Calu3 (cell line): ENCODE measurements at regions not wholly inside any gene's neighbourhood (a gene's known extent, or its start where the extent isn't known, plus 50 kb on each side); places are given as distances from the start of the nearest gene placed in this dataset.

Source experiments
- BruUV-seq: library from RNA; stranded (reverse); fragments of 400-500 nt; replicated peaks from 2 replicates; lab custom pipeline; 2021; lab: Mats Ljungman, UMichigan
- CTCF ChIA-PET: fragments of 300-600 bp; sonication (Branson Sonifier 250); formaldehyde crosslinking; loops from one replicate; lab custom pipeline; 2022; ENCODE audit warnings: antibody characterized with exemption; lab: Charles Lee
- DNase-seq: peaks from one replicate; pipeline ENCODE4 v3.0.0; 2022
- H3K27ac Mint-ChIP-seq: one replicate; pipeline ENCODE4 v1.8.0; 2022; ENCODE audit warnings: mixed read lengths; ENCODE audit not compliant: unreplicated experiment
- H3K27me3 Mint-ChIP-seq: one replicate; pipeline ENCODE4 v1.8.0; 2022; ENCODE audit warnings: mixed read lengths; ENCODE audit not compliant: unreplicated experiment
- H3K36me3 Mint-ChIP-seq: one replicate; pipeline ENCODE4 v1.8.0; 2022; ENCODE audit warnings: mild to moderate bottlenecking, moderate library complexity, mixed read lengths; ENCODE audit not compliant: insufficient read depth, unreplicated experiment
- H3K4me1 Mint-ChIP-seq: one replicate; pipeline ENCODE4 v1.8.0; 2022; ENCODE audit warnings: mild to moderate bottlenecking, low read depth, mixed read lengths; ENCODE audit not compliant: unreplicated experiment
- H3K4me3 Mint-ChIP-seq: one replicate; pipeline ENCODE4 v1.8.0; 2022; ENCODE audit warnings: mild to moderate bottlenecking, low read depth, moderate library complexity, mixed read lengths; ENCODE audit not compliant: unreplicated experiment
- H3K9me3 Mint-ChIP-seq: one replicate; pipeline ENCODE4 v1.8.0; 2022; ENCODE audit warnings: low read depth, mixed read lengths; ENCODE audit not compliant: unreplicated experiment
- CTCF ChIP-seq: fragments of 200-600 bp; IDR thresholded peaks from one replicate; pipeline ENCODE4 v1.8.0; 2022; ENCODE audit warnings: antibody characterized with exemption; ENCODE audit not compliant: unreplicated experiment
- intact Hi-C: fragments of 100-400 bp; cut with micrococcal nuclease; formaldehyde crosslinking; loops from one replicate; pipeline ENCODE4 v1.10.0; 2022; ENCODE audit not compliant: unreplicated experiment

- no peak overlapping the region for H3K4me3 Mint-ChIP-seq
- BruUV-seq, result no TSS peak
- H3K9me3 Mint-ChIP-seq, result peaks cover under 1% of the 10 kb centered on the region
- intact Hi-C loops, result no loop called here
- no peaks in the 10 kb centered on the region for H3K4me1 Mint-ChIP-seq
- TF ChIP-seq CTCF, result no peak
- H3K27ac Mint-ChIP-seq, result no peak overlapping the region
- peaks cover 84% of the 10 kb centered on the region for H3K27me3 Mint-ChIP-seq
- DNase-seq, result no peak
- H3K36me3 Mint-ChIP-seq, result no peaks in the 10 kb centered on the region
- CTCF ChIA-PET, result interaction anchor here (1.2 kb wide), 1 partner anchor 17 kb away, joined by 3 read pairs; no protein-coding TSS in a partner anchor
These were observed 368.0 kb upstream of the CDH5 start for GRCh38 chr16:65998443-65998842.

- BruUV-seq, result no TSS peak
- intact Hi-C loops, result no loop called here
- Mint-ChIP-seq H3K9me3 (no peaks in the 10 kb centered on the region), H3K27ac (no peak overlapping the region), H3K36me3 (no peaks in the 10 kb centered on the region), H3K4me1 (no peaks in the 10 kb centered on the region), H3K27me3 (peaks cover 94% of the 10 kb centered on the region), H3K4me3 (no peak overlapping the region)
- DNase-seq, result no peak
- no peak for TF ChIP-seq CTCF
- CTCF ChIA-PET, result no interaction called here
These were observed 372.2 kb upstream of the CDH5 start for GRCh38 chr16:65994291-65994690.

- no peak for DNase-seq
- TF ChIP-seq CTCF, result no peak
- Mint-ChIP-seq H3K27me3 (peaks cover 100% of the 10 kb centered on the region), H3K4me1 (no peaks in the 10 kb centered on the region), H3K36me3 (no peaks in the 10 kb centered on the region), H3K9me3 (no peaks in the 10 kb centered on the region), H3K27ac (no peak overlapping the region), H3K4me3 (no peak overlapping the region)
- CTCF ChIA-PET, result no interaction called here
- BruUV-seq, result no TSS peak
- intact Hi-C loops, result no loop called here
These were observed 375.3 kb upstream of the CDH5 start for GRCh38 chr16:65991149-65991701.

GRCh38 chr16:65989861-65990604 lies 376.5 kb upstream of the CDH5 start:
- TF ChIP-seq CTCF, result no peak
- H3K4me3 Mint-ChIP-seq, result no peak overlapping the region
- H3K27me3 Mint-ChIP-seq, result peaks cover 100% of the 10 kb centered on the region
- no peaks in the 10 kb centered on the region for H3K36me3 Mint-ChIP-seq
- no peaks in the 10 kb centered on the region for H3K4me1 Mint-ChIP-seq
- intact Hi-C loops, result no loop called here
- BruUV-seq, result no TSS peak
- H3K27ac Mint-ChIP-seq, result no peak overlapping the region
- CTCF ChIA-PET, result no interaction called here
- H3K9me3 Mint-ChIP-seq, result no peaks in the 10 kb centered on the region
- no peak for DNase-seq
